ENCODE measurements at regions not wholly inside any gene's neighbourhood (a gene's known extent, or its start where the extent isn't known, plus 50 kb on each side); places are given as distances from the start of the nearest gene placed in this dataset.
"Not testable (repeated sequence)": the region's sequence is repeated elsewhere in the genome, so short reads cannot be mapped to it uniquely, and the experiment has no call there.

GRCh38 chr18:22753130-22753831 lies 179.8 kb upstream of the RBBP8 start:
- no peak for DNase-seq

- not testable (repeated sequence) for DNase-seq
These were observed 169.1 kb upstream of the RBBP8 start for GRCh38 chr18:22764005-22764404.

- no peak for DNase-seq
These were observed 167.2 kb upstream of the RBBP8 start for GRCh38 chr18:22765896-22766295.

GRCh38 chr18:22767653-22768052 lies 165.5 kb upstream of the RBBP8 start:
- no peak for DNase-seq

- DNase-seq: no peak
These were observed 159.2 kb upstream of the RBBP8 start for GRCh38 chr18:22773944-22774343.

- no peak for DNase-seq
These were observed 154.1 kb upstream of the RBBP8 start for GRCh38 chr18:22778996-22779395.

GRCh38 chr18:22783245-22783644 lies 149.9 kb upstream of the RBBP8 start:
- DNase-seq: no peak

GRCh38 chr18:22783662-22784076 lies 149.5 kb upstream of the RBBP8 start:
- DNase-seq: no peak

- no peak for DNase-seq
These were observed 144.1 kb upstream of the RBBP8 start for GRCh38 chr18:22789052-22789451.

- no peak for DNase-seq
These were observed 143.5 kb upstream of the RBBP8 start for GRCh38 chr18:22789600-22789999.

- DNase-seq: no peak
These were observed 142.4 kb upstream of the RBBP8 start for GRCh38 chr18:22790545-22791309.

GRCh38 chr18:22791310-22791610 lies 141.9 kb upstream of the RBBP8 start:
- DNase-seq: no peak

- DNase-seq: no peak
These were observed 137.0 kb upstream of the RBBP8 start for GRCh38 chr18:22796113-22796512.

- DNase-seq: no peak
These were observed 132.6 kb upstream of the RBBP8 start for GRCh38 chr18:22800551-22800951.

- peak; percentile 22 to 36 for DNase-seq
These were observed 119.3 kb upstream of the RBBP8 start for GRCh38 chr18:22813648-22814328.

GRCh38 chr18:22814329-22814703 lies 118.8 kb upstream of the RBBP8 start:
- no peak for DNase-seq

- no peak for DNase-seq
These were observed 116.6 kb upstream of the RBBP8 start for GRCh38 chr18:22816266-22817176.

- DNase-seq: no peak
These were observed 115.3 kb upstream of the RBBP8 start for GRCh38 chr18:22817844-22818243.

- no peak for DNase-seq
These were observed 111.1 kb upstream of the RBBP8 start for GRCh38 chr18:22822024-22822423.

- no peak for DNase-seq
These were observed 110.2 kb upstream of the RBBP8 start for GRCh38 chr18:22822841-22823508.

- no peak for DNase-seq
These were observed 106.4 kb upstream of the RBBP8 start for GRCh38 chr18:22826726-22827125.

GRCh38 chr18:22827216-22827615 lies 105.9 kb upstream of the RBBP8 start:
- peak; percentile 31 to 57 for DNase-seq

Data from AML-193 (cell line).